HepG2 (cell line): ENCODE measurements at regions not wholly inside any gene's neighbourhood (a gene's known extent, or its start where the extent isn't known, plus 50 kb on each side); places are given as distances from the start of the nearest gene placed in this dataset.

Experiments used
- ATAC-seq: fragments of 200-7000 bp; cut with Tn5 transposase; 3 replicates; pipeline ENCODE4 v1.9.1; 2020; ENCODE audit warnings: mild to moderate bottlenecking, moderate library complexity
- BruUV-seq: library from RNA; stranded (reverse); fragments of 400-500 nt; replicated peaks from 2 replicates; lab custom pipeline; 2021; lab: Mats Ljungman, UMichigan
- CTCF ChIA-PET: fragments of 300-600 bp; formaldehyde crosslinking; extraction: SDS; loops from one replicate; lab custom pipeline; 2021; ENCODE audit warnings: low total read pairs, inconsistent platforms, low intra/inter-chr PET ratio; lab: Yijun Ruan, JAX
- POLR2A ChIA-PET: fragments of 350-600 bp; sonication (Branson Sonifier 250); formaldehyde crosslinking; loops from one replicate; lab custom pipeline; 2020; ENCODE audit warnings: antibody characterized with exemption, inconsistent platforms; lab: Yijun Ruan, JAX
- DNase-seq: peaks from one replicate; pipeline ENCODE4 v3.0.0-alpha.2; 2015; ENCODE audit warnings: low spot score
- FAIRE-seq: peaks from 3 replicates; lab custom pipeline; 2011; peaks lifted over from hg19 to GRCh38; lab: Jason Lieb, UNC
- H2AFZ ChIP-seq: one replicate; pipeline ENCODE4 v1.6.1; 2011; ENCODE audit warnings: low read length, inconsistent platforms
- H3K27ac ChIP-seq: fragments of 300-600 bp; 3 replicates; pipeline ENCODE4 v1.8.0; 2011; ENCODE audit warnings: mixed run types, mild to moderate bottlenecking, mixed read lengths, low read length, inconsistent platforms; ENCODE audit not compliant: insufficient read depth; ENCODE audit errors: extremely low read length
- H3K27me3 ChIP-seq, 2 experiments: fragments of 200-600 bp in 1 of 2; 2 replicates in 1 of 2; 3 replicates in 1 of 2; pipeline versions ENCODE4 v1.6.0 to v1.8.0; 2011; ENCODE audit warnings: low read length in 2 of 2, mild to moderate bottlenecking in 2 of 2, moderate library complexity in 2 of 2, inconsistent platforms in 1 of 2; ENCODE audit not compliant: insufficient read depth in 2 of 2, control insufficient read depth in 1 of 2
- H3K36me3 ChIP-seq, 2 experiments: fragments of 200-600 bp in 1 of 2; replicated peaks in 1 of 2; 2 replicates in 1 of 2; 3 replicates in 1 of 2; pipeline versions ENCODE4 v1.5.1 to v1.8.0; 2011; ENCODE audit warnings: low read length in 2 of 2, inconsistent platforms in 1 of 2; ENCODE audit not compliant: insufficient read depth in 2 of 2, control insufficient read depth in 1 of 2
- H3K4me1 ChIP-seq: 2 replicates; pipeline ENCODE4 v1.5.1; 2012; ENCODE audit warnings: low read length, inconsistent platforms; ENCODE audit not compliant: insufficient read depth
- H3K4me2 ChIP-seq: 2 replicates; pipeline ENCODE4 v1.6.0; 2011; ENCODE audit warnings: low read depth, low read length, inconsistent platforms
- H3K4me3 ChIP-seq, 3 experiments: fragments of 200-600 bp in 1 of 3; sonication (generic), shearing (Covaris generic) in 1 of 3; replicated peaks in 1 of 3; 2 replicates each; pipeline ENCODE4 v1.5.1; 2011 to 2016; ENCODE audit warnings: low read length in 3 of 3, inconsistent platforms in 2 of 3, low read depth in 2 of 3, mild to moderate bottlenecking in 2 of 3, control low read depth in 1 of 3, mixed read lengths in 1 of 3; ENCODE audit not compliant: insufficient read depth in 1 of 3
- H3K79me2 ChIP-seq: one replicate; pipeline ENCODE4 v1.6.1; 2011; ENCODE audit warnings: low read length, inconsistent platforms; ENCODE audit not compliant: insufficient read depth
- H3K9ac ChIP-seq: 2 replicates; pipeline ENCODE4 v1.6.0; 2011; ENCODE audit warnings: mild to moderate bottlenecking, low read depth, low read length, inconsistent platforms; ENCODE audit not compliant: insufficient read depth
- H3K9me3 ChIP-seq: 2 replicates; pipeline ENCODE4 v1.5.1; 2012; ENCODE audit warnings: mild to moderate bottlenecking, low read length
- H4K20me1 ChIP-seq: 2 replicates; pipeline ENCODE4 v1.6.0; 2011; ENCODE audit warnings: inconsistent platforms, mild to moderate bottlenecking, low read length, moderate library complexity; ENCODE audit not compliant: insufficient read depth
- ARNT2 ChIP-seq: sonication (generic); formaldehyde crosslinking; IDR thresholded peaks from 2 replicates; pipeline ENCODE4 v1.8.0; 2022; ENCODE audit warnings: mild to moderate bottlenecking, low read depth, missing genetic modification reagents, moderate library complexity
- CBFB ChIP-seq: sonication (generic); formaldehyde crosslinking; IDR thresholded peaks from 2 replicates; pipeline ENCODE4 v1.4.0; 2020; ENCODE audit warnings: missing genetic modification reagents
- CCDC6 ChIP-seq: sonication (generic); formaldehyde crosslinking; IDR thresholded peaks from 2 replicates; pipeline ENCODE4 v1.8.1; 2022; ENCODE audit warnings: mild to moderate bottlenecking, missing genetic modification reagents, moderate library complexity
- HCFC1 ChIP-seq: fragments of 150-350 bp; IDR thresholded peaks from 2 replicates; pipeline ENCODE4 v1.6.1; 2014; ENCODE audit warnings: low read depth, low read length
- HMG20B ChIP-seq: conservative IDR thresholded peaks from 2 replicates; pipeline ENCODE4 v1.6.1; 2016; ENCODE audit warnings: missing genetic modification reagents, missing compliant biosample characterization
- HNRNPLL ChIP-seq: fragments of 200-400 bp; formaldehyde crosslinking; IDR thresholded peaks from 2 replicates; pipeline ENCODE4 v1.6.1; 2017; ENCODE audit warnings: mild to moderate bottlenecking, low read depth, low read length; ENCODE audit not compliant: poor library complexity, severe bottlenecking
- KDM3A ChIP-seq: IDR thresholded peaks from 2 replicates; pipeline ENCODE4 v1.6.1; 2018; ENCODE audit warnings: low read depth, missing compliant biosample characterization
- MTA1 ChIP-seq: sonication (generic); formaldehyde crosslinking; IDR thresholded peaks from 2 replicates; pipeline ENCODE4 v1.4.0; 2020; ENCODE audit warnings: missing genetic modification reagents, mild to moderate bottlenecking, borderline replicate concordance
- NR1H2 ChIP-seq: sonication (generic); formaldehyde crosslinking; IDR thresholded peaks from 2 replicates; pipeline ENCODE4 v1.8.1; 2022; ENCODE audit warnings: low read depth, missing genetic modification reagents, borderline replicate concordance
- PAX8 ChIP-seq: sonication (generic); formaldehyde crosslinking; IDR thresholded peaks from 2 replicates; pipeline ENCODE4 v1.8.0; 2022; ENCODE audit warnings: mild to moderate bottlenecking, missing genetic modification reagents, borderline replicate concordance
- RAD51 ChIP-seq: fragments of 450-650 bp; IDR thresholded peaks from 2 replicates; pipeline ENCODE4 v1.6.1; 2016; ENCODE audit warnings: borderline replicate concordance
- RFX1 ChIP-seq: fragments of 450-650 bp; IDR thresholded peaks from 2 replicates; pipeline ENCODE4 v1.6.1; 2017
- SP1 ChIP-seq, 2 experiments: fragments of 450-650 bp in 1 of 2; sonication (generic) in 1 of 2; formaldehyde crosslinking in 1 of 2; IDR thresholded peaks; 2 replicates each; pipeline versions ENCODE4 v1.4.0 to v1.6.1; 2016 to 2020; ENCODE audit warnings: missing genetic modification reagents in 1 of 2
- SP4 ChIP-seq: sonication (generic); formaldehyde crosslinking; IDR thresholded peaks from 2 replicates; pipeline ENCODE4 v1.8.1; 2023; ENCODE audit warnings: mild to moderate bottlenecking, missing genetic modification reagents
- TSC22D2 ChIP-seq: sonication (generic); formaldehyde crosslinking; IDR thresholded peaks from 2 replicates; pipeline ENCODE4 v1.5.1; 2020; ENCODE audit warnings: missing genetic modification reagents, mild to moderate bottlenecking, borderline replicate concordance
- ZNF207 ChIP-seq: fragments of 450-650 bp; IDR thresholded peaks from 2 replicates; pipeline ENCODE4 v1.6.1; 2016; ENCODE audit warnings: antibody characterized with exemption, borderline replicate concordance
- ZNF33A ChIP-seq: sonication (generic); formaldehyde crosslinking; IDR thresholded peaks from 2 replicates; pipeline ENCODE4 v1.5.1; 2020; ENCODE audit warnings: missing genetic modification reagents, mild to moderate bottlenecking, moderate library complexity, borderline replicate concordance
- ZNF678 ChIP-seq: sonication (generic); formaldehyde crosslinking; IDR thresholded peaks from 2 replicates; pipeline ENCODE4 v1.4.0; 2020; ENCODE audit warnings: mild to moderate bottlenecking, missing genetic modification reagents
- WGBS: methylation state at CpG from one replicate; pipeline ENCODE4 v1.1.6; 2017; ENCODE audit warnings: low lambda C conversion rate; 5-methylcytosine and 5-hydroxymethylcytosine counted together
- in situ Hi-C: cut with HindIII; loops from 2 replicates; pipeline ENCODE4 v1.10.0; 2017; ENCODE audit warnings: low pct_unique_long_range_greater_than_20kb; ENCODE audit not compliant: extremely low pct_ligation_motif_present
- intact Hi-C: fragments of 100-400 bp; cut with micrococcal nuclease; formaldehyde crosslinking; loops from one replicate; pipeline ENCODE4 v1.10.0; 2022; ENCODE audit not compliant: unreplicated experiment
- TF ChIP-seq, protein P1 (sequence below): sonication (generic); formaldehyde crosslinking; IDR thresholded peaks from 2 replicates; pipeline ENCODE4 v1.5.0; 2020; ENCODE audit warnings: mild to moderate bottlenecking, missing genetic modification reagents

DNA sequence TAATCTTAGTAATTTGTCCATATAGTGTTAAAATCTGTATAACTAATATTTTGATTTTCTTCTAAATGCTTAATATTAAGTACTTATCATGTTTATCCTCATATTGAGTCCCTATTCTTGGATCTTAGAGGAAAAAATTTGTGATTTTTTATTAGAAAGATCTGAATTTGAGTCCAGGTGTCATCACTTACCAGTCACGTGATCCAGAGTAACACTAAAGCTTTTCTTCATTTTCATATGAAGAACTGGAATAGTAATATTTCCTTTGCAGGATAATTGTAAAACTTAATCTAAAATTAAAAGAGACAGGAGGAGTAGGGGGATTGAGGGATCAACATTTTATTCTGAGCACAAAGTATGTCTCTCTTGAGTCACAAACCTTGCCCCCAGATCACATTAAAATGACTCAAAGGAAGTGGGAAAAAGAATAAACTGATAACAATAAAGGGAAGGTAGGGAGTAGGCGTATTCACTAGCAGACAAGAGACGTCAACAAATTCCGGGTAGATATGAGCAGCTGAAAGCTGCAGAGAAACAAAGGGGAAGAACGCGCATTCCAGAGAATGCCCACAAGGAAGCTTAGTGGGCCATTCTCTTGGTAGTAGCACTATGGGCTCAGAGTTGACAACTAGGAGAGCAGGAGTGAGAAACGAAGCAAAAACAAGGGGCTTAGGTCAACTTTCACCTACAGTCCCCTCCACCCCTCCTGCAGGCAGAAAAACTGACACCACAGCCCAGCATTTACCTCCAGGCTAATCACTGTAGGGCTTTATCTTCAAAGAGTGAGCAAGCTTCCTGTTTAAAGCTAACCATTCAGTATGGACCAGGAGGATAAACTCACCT lies 123.1 kb downstream of the SPRY2 start:
- TF ChIP-seq RAD51 (peak; percentile 48; the same call in 1 of the 2 replicates), HCFC1 (no peak), HNRNPLL (no peak)
- TF ChIP-seq, all 625 proteins: peak for 1
- DNase-seq: no peak
- ChIA-PET CTCF (no interaction called here), POLR2A (no interaction called here)
- Histone ChIP-seq H2AFZ (no peak overlapping the region), H3K27ac (no peak overlapping the region), H3K9me3 (no peaks in the 10 kb centered on the region), H3K9ac (no peak overlapping the region), H3K27me3 (no peaks in the 10 kb centered on the region), H4K20me1 (no peaks in the 10 kb centered on the region), H3K79me2 (no peaks in the 10 kb centered on the region), H3K4me2 (no peak overlapping the region), H3K4me1 (no peaks in the 10 kb centered on the region), H3K4me3 (no peak overlapping the region), H3K36me3 (no peaks in the 10 kb centered on the region)
- intact Hi-C loops: no loop called here
- BruUV-seq: no TSS peak
- in situ Hi-C loops: no loop called here
- 36% methylated on average over 7 of the region's 7 CpGs for WGBS
- FAIRE-seq: no peak
- ATAC-seq: no peak

GRCh38 chr13:80215368-80215767 lies 125.6 kb downstream of the SPRY2 start:
- Histone ChIP-seq H2AFZ (no peak overlapping the region), H3K27ac (no peak overlapping the region), H3K4me2 (no peak overlapping the region), H3K4me3 (no peak overlapping the region), H3K9me3 (no peaks in the 10 kb centered on the region), H3K27me3 (no peaks in the 10 kb centered on the region), H3K79me2 (no peaks in the 10 kb centered on the region), H4K20me1 (no peaks in the 10 kb centered on the region), H3K9ac (no peak overlapping the region), H3K36me3 (no peaks in the 10 kb centered on the region), H3K4me1 (no peaks in the 10 kb centered on the region)
- DNase-seq (no peak), ATAC-seq (no peak), FAIRE-seq (no peak)
- in situ Hi-C loops: no loop called here
- whole genome bisulfite sequencing: 50% methylated on average over 3 of the region's 3 CpGs
- ChIA-PET CTCF (no interaction called here), POLR2A (no interaction called here)
- intact Hi-C loops: no loop called here
- no TSS peak for BruUV-seq
- TF ChIP-seq NR1H2 (CRISPR knock-in tag) (no peak), ZNF33A (no peak), SP1 (IDR thresholded peaks at IDR 0.05) (no peak), SP1 (CRISPR knock-in tag; IDR thresholded peaks at IDR 0.05) (no peak), ZNF207 (no peak), PAX8 (CRISPR knock-in tag) (no peak), ZNF678 (CRISPR knock-in tag) (no peak), RFX1 (no peak), HMG20B (CRISPR knock-in tag) (no peak), KDM3A (no peak), SP4 (CRISPR knock-in tag) (no peak), ARNT2 (CRISPR knock-in tag) (no peak), TSC22D2 (CRISPR knock-in tag) (no peak), CBFB (no peak), CCDC6 (CRISPR knock-in tag) (no peak), MTA1 (CRISPR knock-in tag) (no peak)
- TF ChIP-seq, protein P1, sequence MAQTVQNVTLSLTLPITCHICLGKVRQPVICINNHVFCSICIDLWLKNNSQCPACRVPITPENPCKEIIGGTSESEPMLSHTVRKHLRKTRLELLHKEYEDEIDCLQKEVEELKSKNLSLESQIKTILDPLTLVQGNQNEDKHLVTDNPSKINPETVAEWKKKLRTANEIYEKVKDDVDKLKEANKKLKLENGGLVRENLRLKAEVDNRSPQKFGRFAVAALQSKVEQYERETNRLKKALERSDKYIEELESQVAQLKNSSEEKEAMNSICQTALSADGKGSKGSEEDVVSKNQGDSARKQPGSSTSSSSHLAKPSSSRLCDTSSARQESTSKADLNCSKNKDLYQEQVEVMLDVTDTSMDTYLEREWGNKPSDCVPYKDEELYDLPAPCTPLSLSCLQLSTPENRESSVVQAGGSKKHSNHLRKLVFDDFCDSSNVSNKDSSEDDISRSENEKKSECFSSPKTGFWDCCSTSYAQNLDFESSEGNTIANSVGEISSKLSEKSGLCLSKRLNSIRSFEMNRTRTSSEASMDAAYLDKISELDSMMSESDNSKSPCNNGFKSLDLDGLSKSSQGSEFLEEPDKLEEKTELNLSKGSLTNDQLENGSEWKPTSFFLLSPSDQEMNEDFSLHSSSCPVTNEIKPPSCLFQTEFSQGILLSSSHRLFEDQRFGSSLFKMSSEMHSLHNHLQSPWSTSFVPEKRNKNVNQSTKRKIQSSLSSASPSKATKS: no peak
